ENCODE measurements at regions not wholly inside any gene's neighbourhood (a gene's known extent, or its start where the extent isn't known, plus 50 kb on each side); places are given as distances from the start of the nearest gene placed in this dataset.

DNA sequence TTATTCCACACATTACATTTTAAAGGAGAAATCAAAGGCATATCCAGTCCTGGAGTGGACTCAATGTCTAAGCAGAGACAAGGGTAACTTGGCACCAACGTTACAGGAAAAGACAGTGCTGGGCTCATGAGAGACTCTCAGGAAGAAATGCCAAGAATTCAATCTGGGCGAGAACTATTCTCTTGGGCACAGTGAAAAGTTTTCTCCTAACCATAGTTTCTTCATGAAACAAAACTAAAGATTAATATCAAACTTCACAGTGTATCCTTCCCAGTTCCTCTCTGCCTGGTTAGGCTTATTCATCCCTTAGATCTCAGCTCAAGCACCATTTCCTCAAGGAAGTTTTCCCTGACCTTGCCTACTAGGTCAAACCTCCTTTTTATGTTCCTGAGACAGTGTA lies 109.4 kb upstream of the TLL1 start:
- TF ChIP-seq REST (IDR thresholded peaks at IDR 0.05; ENCODE audit: borderline replicate concordance) (no peak), CTCF (IDR thresholded peaks at IDR 0.05; ENCODE audit: poor library complexity, severe bottlenecking) (no peak), EP300 (conservative IDR thresholded peaks at IDR 0.05; ENCODE audit: poor library complexity, severe bottlenecking) (no peak), EZH2 (IDR thresholded peaks at IDR 0.05; ENCODE audit: borderline replicate concordance, insufficient read depth, low read length, poor library complexity, severe bottlenecking) (no peak)
